ENCODE measurements at regions not wholly inside any gene's neighbourhood (a gene's known extent, or its start where the extent isn't known, plus 50 kb on each side); places are given as distances from the start of the nearest gene placed in this dataset.

GRCh38 chr15:38818157-38818790 lies 253.7 kb upstream of the RASGRP1 start:
- no peak for TF ChIP-seq POLR2A (IDR thresholded peaks at IDR 0.05)
- no peak for TF ChIP-seq CTCF (IDR thresholded peaks at IDR 0.05)

All from esophagus squamous epithelium (tissue), 4 donors.